H54 (cell line): ENCODE measurements at regions not wholly inside any gene's neighbourhood (a gene's known extent, or its start where the extent isn't known, plus 50 kb on each side); places are given as distances from the start of the nearest gene placed in this dataset.

ENCODE experiments used
- DNase-seq: peaks from one replicate; pipeline ENCODE4 v3.0.0; 2011; ENCODE audit warnings: low spot score, mixed read lengths; ENCODE audit not compliant: insufficient read length
- FAIRE-seq: peaks from 3 replicates; lab custom pipeline; 2011; peaks lifted over from hg19 to GRCh38; lab: Jason Lieb, UNC
- POLR2A ChIP-seq: IDR thresholded peaks from 2 replicates; pipeline ENCODE4 v1.6.1; 2011; ENCODE audit warnings: low read depth, mild to moderate bottlenecking, low read length

- TF ChIP-seq POLR2A: no peak
- peak; percentile 42 for DNase-seq
- no peak for FAIRE-seq
Observed at GRCh38 chr12:124188561-124189405, 106.1 kb upstream of the RFLNA start.

GRCh38 chr12:124190312-124191023 lies 104.4 kb upstream of the RFLNA start:
- no peak for TF ChIP-seq POLR2A
- DNase-seq: no peak
- FAIRE-seq: no peak

- DNase-seq (peak; percentile 33), FAIRE-seq (no peak)
- no peak for TF ChIP-seq POLR2A
Observed at GRCh38 chr12:124191024-124191359, 103.9 kb upstream of the RFLNA start.

- FAIRE-seq: no peak
- DNase-seq: no peak
- no peak for TF ChIP-seq POLR2A
Observed at GRCh38 chr12:124191966-124192365, 102.9 kb upstream of the RFLNA start.

GRCh38 chr12:124194264-124194892 lies 100.5 kb upstream of the RFLNA start:
- DNase-seq (no peak), FAIRE-seq (no peak)
- TF ChIP-seq POLR2A: no peak

GRCh38 chr12:124194893-124195566 lies 99.9 kb upstream of the RFLNA start:
- FAIRE-seq: no peak
- no peak for TF ChIP-seq POLR2A
- DNase-seq: no peak

GRCh38 chr12:124195567-124195942 lies 99.3 kb upstream of the RFLNA start:
- DNase-seq (no peak), FAIRE-seq (no peak)
- TF ChIP-seq POLR2A: no peak

GRCh38 chr12:124196236-124196635 lies 98.7 kb upstream of the RFLNA start:
- DNase-seq (no peak), FAIRE-seq (no peak)
- no peak for TF ChIP-seq POLR2A

GRCh38 chr12:124201248-124201647 lies 93.6 kb upstream of the RFLNA start:
- DNase-seq: no peak
- no peak for FAIRE-seq
- TF ChIP-seq POLR2A: no peak

GRCh38 chr12:124203176-124203575 lies 91.7 kb upstream of the RFLNA start:
- FAIRE-seq: no peak
- no peak for TF ChIP-seq POLR2A
- DNase-seq: no peak

- no peak for TF ChIP-seq POLR2A
- FAIRE-seq: no peak
- DNase-seq: no peak
Observed at GRCh38 chr12:124205405-124205804, 89.5 kb upstream of the RFLNA start.

- no peak for FAIRE-seq
Observed at GRCh38 chr12:124207049-124207448, 87.8 kb upstream of the RFLNA start.

GRCh38 chr12:124207617-124208016 lies 87.3 kb upstream of the RFLNA start:
- no peak for TF ChIP-seq POLR2A
- FAIRE-seq: no peak
- no peak for DNase-seq

More at GRCh38 chr12:124207049-124207448, 87.8 kb upstream of the RFLNA start:
- TF ChIP-seq POLR2A: no peak
- DNase-seq: no peak

- DNase-seq (no peak), FAIRE-seq (no peak)
- TF ChIP-seq POLR2A: no peak
Observed at GRCh38 chr12:124208489-124208888, 86.4 kb upstream of the RFLNA start.
